Tibial nerve (tissue), 4 donors: ENCODE measurements at regions not wholly inside any gene's neighbourhood (a gene's known extent, or its start where the extent isn't known, plus 50 kb on each side); places are given as distances from the start of the nearest gene placed in this dataset.

Experiments used
- CTCF ChIP-seq, 5 experiments: fragments of 200-600 bp in 3 of 5; fragments of 450-650 bp in 2 of 5; sonication (generic) in 3 of 5; IDR thresholded peaks; one replicate each; pipeline ENCODE4 v1.5.1; 2016 to 2019; ENCODE audit warnings: antibody characterized with exemption in 5 of 5, mild to moderate bottlenecking in 3 of 5, moderate library complexity in 2 of 5
- EP300 ChIP-seq, 2 donors: sonication (generic); formaldehyde crosslinking; IDR thresholded peaks; one replicate each; pipeline ENCODE4 v1.6.1; 2017; ENCODE audit warnings: antibody characterized with exemption in 2 of 2, mild to moderate bottlenecking in 1 of 2

- TF ChIP-seq CTCF (IDR thresholded peaks at IDR 0.05) = no peak
- TF ChIP-seq EP300 (IDR thresholded peaks at IDR 0.05) = no peak
Observed at GRCh38 chr2:144645083-144645778, 125.3 kb upstream of the ZEB2 start.
